ENCODE measurements at regions not wholly inside any gene's neighbourhood (a gene's known extent, or its start where the extent isn't known, plus 50 kb on each side); places are given as distances from the start of the nearest gene placed in this dataset.

DNA sequence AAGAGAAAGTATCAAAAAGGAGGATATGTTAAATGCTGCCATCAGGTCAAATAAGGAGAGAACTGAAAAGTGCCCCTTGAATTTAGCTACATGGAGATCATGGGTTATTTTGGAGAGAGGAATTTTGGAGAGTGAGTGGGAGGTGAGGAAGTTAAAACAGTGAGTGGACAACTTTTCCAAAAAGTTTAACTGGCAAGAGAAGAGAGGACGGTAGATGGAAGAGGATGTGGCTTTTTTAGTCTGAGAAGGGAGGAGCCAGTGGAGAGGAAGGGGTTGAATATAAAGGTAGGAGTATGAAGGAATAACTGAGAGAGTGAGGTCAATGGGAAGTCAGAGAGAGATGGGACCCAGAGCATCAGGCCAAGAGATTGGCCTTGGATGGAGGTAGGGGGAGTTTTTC, 62.5 kb upstream of the NFE2L2 start:
- Histone ChIP-seq H3K27me3 (ENCODE audit: control insufficient read depth in 3 of 3, insufficient read depth in 3 of 3, low read depth in 1 of 3, low read length in 3 of 3) (no peaks in the 10 kb centered on the region), H2BK12ac (ENCODE audit: low read length) (no peak overlapping the region), H3K79me1 (ENCODE audit: low read depth, low read length) (no peaks in the 10 kb centered on the region), H3K4me1 (ENCODE audit: control insufficient read depth in 2 of 2, insufficient read depth in 1 of 2, low read depth in 1 of 2, low read length in 2 of 2) (peaks cover 2 to 3% of the 10 kb centered on the region in 2 donors), H3K27ac (replicated peaks; ENCODE audit: low read length) (no peak overlapping the region), H4K8ac (ENCODE audit: low read depth, low read length) (no peak overlapping the region), H3K36me3 (replicated peaks in 1 of 2; ENCODE audit: control insufficient read depth in 2 of 2, insufficient read depth in 2 of 2, low read length in 2 of 2) (peaks cover 3 to 10% of the 10 kb centered on the region in 2 donors), H3K23ac (ENCODE audit: low read depth, low read length, poor library complexity) (no peak overlapping the region), H3K9ac (ENCODE audit: low read depth, low read length, poor library complexity) (no peak overlapping the region), H4K91ac (ENCODE audit: low read depth, low read length, poor library complexity) (no peak overlapping the region), H2BK5ac (ENCODE audit: low read length) (no peak overlapping the region), H2AFZ (ENCODE audit: low read length) (no peak overlapping the region), H3K4me2 (ENCODE audit: insufficient read depth, low read length, poor library complexity, severe bottlenecking) (no peak overlapping the region), H2AK5ac (ENCODE audit: low read depth, low read length) (no peak overlapping the region), H2BK120ac (ENCODE audit: low read depth, low read length) (no peak overlapping the region), H3K4ac (ENCODE audit: low read length) (no peak overlapping the region), H3K14ac (ENCODE audit: low read length) (no peak overlapping the region), H2BK15ac (ENCODE audit: low read length) (no peak overlapping the region), H3K4me3 (ENCODE audit: low read length in 2 of 2) (no peak overlapping the region), H3K18ac (ENCODE audit: low read length) (no peak overlapping the region), H3K9me3 (replicated peaks in 1 of 2; ENCODE audit: control insufficient read depth in 2 of 2, insufficient read depth in 1 of 2, low read depth in 1 of 2, low read length in 2 of 2) (no peaks in the 10 kb centered on the region)
- no peak for DNase-seq (ENCODE audit: low spot score)
- WGBS, 2 donors (ENCODE audit: extremely low coverage in 2 of 2, insufficient read length in 2 of 2, insufficient replicate concordance in 1 of 2) = no CpG with 5 or more reads among the region's 1 CpG

DNA sequence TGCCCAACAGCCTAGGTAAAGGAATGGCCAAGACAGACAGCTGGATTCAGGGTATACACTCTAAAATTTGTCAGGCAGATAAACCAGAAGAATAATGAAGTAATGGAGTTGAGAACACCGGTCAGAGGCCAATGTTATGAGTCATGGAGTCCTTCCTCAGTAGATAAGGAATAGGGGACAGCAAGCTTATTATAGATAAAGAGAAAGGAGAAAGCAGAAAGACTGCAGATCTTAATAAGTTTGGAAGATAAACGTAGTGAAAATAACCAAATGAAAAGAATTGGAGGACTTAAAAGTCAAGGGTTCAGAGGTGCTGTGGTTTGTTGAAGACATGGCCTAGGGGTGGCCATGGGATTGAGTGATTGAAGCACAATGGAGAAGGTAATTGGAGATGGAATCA, 63.5 kb upstream of the NFE2L2 start:
- H2BK5ac ChIP-seq (ENCODE audit: low read length) = no peak overlapping the region
- no peak overlapping the region for H3K14ac ChIP-seq (ENCODE audit: low read length)
- H3K18ac ChIP-seq (ENCODE audit: low read length) = no peak overlapping the region
- H2AFZ ChIP-seq (ENCODE audit: low read length) = no peak overlapping the region
- no peaks in the 10 kb centered on the region for H3K79me1 ChIP-seq (ENCODE audit: low read depth, low read length)
- no peak overlapping the region for H4K91ac ChIP-seq (ENCODE audit: low read depth, low read length, poor library complexity)
- no peak overlapping the region for H3K27ac ChIP-seq (replicated peaks; ENCODE audit: low read length)
- no peak for DNase-seq (ENCODE audit: low spot score)
- H2BK12ac ChIP-seq (ENCODE audit: low read length) = no peak overlapping the region
- no peaks in the 10 kb centered on the region for H3K36me3 ChIP-seq (replicated peaks in 1 of 2; ENCODE audit: control insufficient read depth in 2 of 2, insufficient read depth in 2 of 2, low read length in 2 of 2)
- H3K4ac ChIP-seq (ENCODE audit: low read length) = no peak overlapping the region
- no peaks in the 10 kb centered on the region for H3K27me3 ChIP-seq (ENCODE audit: control insufficient read depth in 3 of 3, insufficient read depth in 3 of 3, low read depth in 1 of 3, low read length in 3 of 3)
- no peak overlapping the region for H4K8ac ChIP-seq (ENCODE audit: low read depth, low read length)
- no peak overlapping the region for H3K23ac ChIP-seq (ENCODE audit: low read depth, low read length, poor library complexity)
- no peak overlapping the region for H2BK120ac ChIP-seq (ENCODE audit: low read depth, low read length)
- no peak overlapping the region for H2BK15ac ChIP-seq (ENCODE audit: low read length)
- H3K9ac ChIP-seq (ENCODE audit: low read depth, low read length, poor library complexity) = no peak overlapping the region
- no peak overlapping the region for H3K4me3 ChIP-seq (ENCODE audit: low read length in 2 of 2)
- H3K9me3 ChIP-seq (replicated peaks in 1 of 2; ENCODE audit: control insufficient read depth in 2 of 2, insufficient read depth in 1 of 2, low read depth in 1 of 2, low read length in 2 of 2) = no peaks in the 10 kb centered on the region
- H3K4me2 ChIP-seq (ENCODE audit: insufficient read depth, low read length, poor library complexity, severe bottlenecking) = no peak overlapping the region
- WGBS, 2 donors (ENCODE audit: extremely low coverage in 2 of 2, insufficient read length in 2 of 2, insufficient replicate concordance in 1 of 2) = no CpG with 5 or more reads among the region's 2 CpGs
- peaks cover 3 to 5% of the 10 kb centered on the region in 2 donors for H3K4me1 ChIP-seq (ENCODE audit: control insufficient read depth in 2 of 2, insufficient read depth in 1 of 2, low read depth in 1 of 2, low read length in 2 of 2)
- no peak overlapping the region for H2AK5ac ChIP-seq (ENCODE audit: low read depth, low read length)

DNA sequence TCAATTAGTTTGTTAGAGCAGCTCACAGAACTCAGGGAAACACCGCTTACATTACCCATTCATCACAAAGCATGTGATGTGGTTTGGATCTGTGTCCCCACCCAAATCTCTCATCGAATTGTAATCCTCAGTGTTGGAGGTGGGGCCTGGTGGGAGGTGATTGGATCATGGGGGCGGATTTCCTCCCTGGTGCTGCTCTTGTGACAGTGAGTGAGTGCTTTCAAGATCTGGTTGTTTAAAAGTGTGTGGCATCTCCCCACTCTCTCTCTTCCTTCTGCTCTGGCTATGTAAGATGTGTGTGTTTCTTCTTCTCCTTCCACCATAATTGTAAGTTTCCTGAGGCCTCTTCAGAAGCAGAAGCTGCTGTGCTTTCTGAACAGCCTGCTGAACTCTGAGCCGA, 63.5 kb upstream of the AGPS start:
- Histone ChIP-seq H4K8ac (ENCODE audit: low read depth, low read length) (no peak overlapping the region), H3K4ac (ENCODE audit: low read length) (no peak overlapping the region), H3K79me1 (ENCODE audit: low read depth, low read length) (no peaks in the 10 kb centered on the region), H3K36me3 (replicated peaks in 1 of 2; ENCODE audit: control insufficient read depth in 2 of 2, insufficient read depth in 2 of 2, low read length in 2 of 2) (no peaks in the 10 kb centered on the region), H3K9ac (ENCODE audit: low read depth, low read length, poor library complexity) (no peak overlapping the region), H3K27ac (replicated peaks; ENCODE audit: low read length) (no peak overlapping the region), H2AFZ (ENCODE audit: low read length) (no peak overlapping the region), H3K27me3 (ENCODE audit: control insufficient read depth in 3 of 3, insufficient read depth in 3 of 3, low read depth in 1 of 3, low read length in 3 of 3) (no peaks in the 10 kb centered on the region), H2BK15ac (ENCODE audit: low read length) (no peak overlapping the region), H2AK5ac (ENCODE audit: low read depth, low read length) (no peak overlapping the region), H3K9me3 (replicated peaks in 1 of 2; ENCODE audit: control insufficient read depth in 2 of 2, insufficient read depth in 1 of 2, low read depth in 1 of 2, low read length in 2 of 2) (no peaks in the 10 kb centered on the region), H2BK120ac (ENCODE audit: low read depth, low read length) (no peak overlapping the region), H3K23ac (ENCODE audit: low read depth, low read length, poor library complexity) (no peak overlapping the region), H2BK12ac (ENCODE audit: low read length) (no peak overlapping the region), H2BK5ac (ENCODE audit: low read length) (no peak overlapping the region), H4K91ac (ENCODE audit: low read depth, low read length, poor library complexity) (no peak overlapping the region), H3K14ac (ENCODE audit: low read length) (no peak overlapping the region), H3K4me3 (ENCODE audit: low read length in 2 of 2) (no peak overlapping the region), H3K4me1 (ENCODE audit: control insufficient read depth in 2 of 2, insufficient read depth in 1 of 2, low read depth in 1 of 2, low read length in 2 of 2) (peaks cover 3 to 5% of the 10 kb centered on the region in 2 donors), H3K4me2 (ENCODE audit: insufficient read depth, low read length, poor library complexity, severe bottlenecking) (no peak overlapping the region), H3K18ac (ENCODE audit: low read length) (no peak overlapping the region)
- no peak for DNase-seq (ENCODE audit: low spot score)
- WGBS, 2 donors (ENCODE audit: extremely low coverage in 2 of 2, insufficient read length in 2 of 2, insufficient replicate concordance in 1 of 2) = no CpG with 5 or more reads among the region's 4 CpGs

DNA sequence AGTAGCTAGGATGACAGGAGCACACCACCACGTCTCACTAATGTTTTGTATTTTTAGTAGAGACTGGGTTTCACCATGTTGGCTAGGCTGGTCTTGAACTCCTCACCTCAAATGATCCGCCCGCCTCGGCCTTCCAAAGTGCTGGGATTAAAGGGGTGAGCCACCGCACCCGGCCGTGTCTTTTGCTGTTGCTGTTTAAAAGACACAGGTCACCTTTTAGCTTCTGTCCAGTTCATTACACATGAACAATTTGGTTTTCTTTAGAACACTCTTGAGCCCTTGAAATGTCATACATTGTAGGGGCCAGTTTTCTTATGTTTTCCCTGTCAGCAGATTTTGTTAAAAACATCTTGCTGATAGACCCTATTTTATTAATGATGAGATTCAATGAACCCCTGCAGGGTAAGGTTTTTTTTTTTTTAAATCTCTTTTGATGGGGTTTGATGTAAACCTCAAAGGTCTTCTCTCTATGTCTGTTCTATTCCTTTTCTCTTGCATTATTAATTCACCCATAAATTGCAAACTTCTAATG, 61.0 kb upstream of the AGPS start:
- no peaks in the 10 kb centered on the region for H3K27me3 ChIP-seq (ENCODE audit: control insufficient read depth in 3 of 3, insufficient read depth in 3 of 3, low read depth in 1 of 3, low read length in 3 of 3)
- H3K79me1 ChIP-seq (ENCODE audit: low read depth, low read length) = no peaks in the 10 kb centered on the region
- H3K36me3 ChIP-seq (replicated peaks in 1 of 2; ENCODE audit: control insufficient read depth in 2 of 2, insufficient read depth in 2 of 2, low read length in 2 of 2) = no peaks in the 10 kb centered on the region
- H2BK12ac ChIP-seq (ENCODE audit: low read length) = no peak overlapping the region
- no peak overlapping the region for H3K9ac ChIP-seq (ENCODE audit: low read depth, low read length, poor library complexity)
- H2AK5ac ChIP-seq (ENCODE audit: low read depth, low read length) = no peak overlapping the region
- WGBS, 2 donors (ENCODE audit: extremely low coverage in 2 of 2, insufficient read length in 2 of 2, insufficient replicate concordance in 1 of 2) = no CpG with 5 or more reads among the region's 7 CpGs
- H3K9me3 ChIP-seq (replicated peaks in 1 of 2; ENCODE audit: control insufficient read depth in 2 of 2, insufficient read depth in 1 of 2, low read depth in 1 of 2, low read length in 2 of 2) = no peaks in the 10 kb centered on the region
- no peak overlapping the region for H2BK5ac ChIP-seq (ENCODE audit: low read length)
- H3K18ac ChIP-seq (ENCODE audit: low read length) = no peak overlapping the region
- H3K27ac ChIP-seq (replicated peaks; ENCODE audit: low read length) = no peak overlapping the region
- DNase-seq (ENCODE audit: low spot score) = no peak
- H2BK15ac ChIP-seq (ENCODE audit: low read length) = no peak overlapping the region
- peaks cover 3 to 5% of the 10 kb centered on the region in 2 donors for H3K4me1 ChIP-seq (ENCODE audit: control insufficient read depth in 2 of 2, insufficient read depth in 1 of 2, low read depth in 1 of 2, low read length in 2 of 2)
- H3K4ac ChIP-seq (ENCODE audit: low read length) = no peak overlapping the region
- no peak overlapping the region for H3K4me2 ChIP-seq (ENCODE audit: insufficient read depth, low read length, poor library complexity, severe bottlenecking)
- H2BK120ac ChIP-seq (ENCODE audit: low read depth, low read length) = no peak overlapping the region
- H3K14ac ChIP-seq (ENCODE audit: low read length) = no peak overlapping the region
- no peak overlapping the region for H3K4me3 ChIP-seq (ENCODE audit: low read length in 2 of 2)
- H2AFZ ChIP-seq (ENCODE audit: low read length) = no peak overlapping the region
- H4K8ac ChIP-seq (ENCODE audit: low read depth, low read length) = no peak overlapping the region
- no peak overlapping the region for H4K91ac ChIP-seq (ENCODE audit: low read depth, low read length, poor library complexity)
- no peak overlapping the region for H3K23ac ChIP-seq (ENCODE audit: low read depth, low read length, poor library complexity)
